ENCODE measurements at regions not wholly inside any gene's neighbourhood (a gene's known extent, or its start where the extent isn't known, plus 50 kb on each side); places are given as distances from the start of the nearest gene placed in this dataset.

GRCh38 chr12:23098517-23098916 is 473.5 kb downstream of the ETNK1 start:
- no peak for TF ChIP-seq CTCF (IDR thresholded peaks at IDR 0.05; ENCODE audit: borderline replicate concordance, insufficient read depth, low read depth, low read length)
- no peak overlapping the region for H3K4me3 ChIP-seq (ENCODE audit: low read depth, low read length)

- TF ChIP-seq CTCF (IDR thresholded peaks at IDR 0.05; ENCODE audit: borderline replicate concordance, insufficient read depth, low read depth, low read length), result no peak
- no peak overlapping the region for H3K4me3 ChIP-seq (ENCODE audit: low read depth, low read length)
Measured at GRCh38 chr12:23099104-23099503, 474.1 kb downstream of the ETNK1 start.

- H3K4me3 ChIP-seq (ENCODE audit: low read depth, low read length), result no peak overlapping the region
Measured at GRCh38 chr12:23099604-23100003, 474.6 kb downstream of the ETNK1 start.

GRCh38 chr12:23108957-23109356 is 484.0 kb downstream of the ETNK1 start:
- no peak for TF ChIP-seq CTCF (IDR thresholded peaks at IDR 0.05; ENCODE audit: borderline replicate concordance, insufficient read depth, low read depth, low read length)

More at GRCh38 chr12:23099604-23100003, 474.6 kb downstream of the ETNK1 start:
- no peak for TF ChIP-seq CTCF (IDR thresholded peaks at IDR 0.05; ENCODE audit: borderline replicate concordance, insufficient read depth, low read depth, low read length)

GRCh38 chr12:23113781-23114180 is 488.8 kb downstream of the ETNK1 start:
- H3K4me3 ChIP-seq (ENCODE audit: low read depth, low read length), result no peak overlapping the region
- TF ChIP-seq CTCF (IDR thresholded peaks at IDR 0.05; ENCODE audit: borderline replicate concordance, insufficient read depth, low read depth, low read length), result no peak

More at GRCh38 chr12:23108957-23109356, 484.0 kb downstream of the ETNK1 start:
- H3K4me3 ChIP-seq (ENCODE audit: low read depth, low read length), result no peak overlapping the region

- TF ChIP-seq CTCF (IDR thresholded peaks at IDR 0.05; ENCODE audit: borderline replicate concordance, insufficient read depth, low read depth, low read length), result no peak
Measured at GRCh38 chr12:23115984-23116383, 491.0 kb downstream of the ETNK1 start.

GRCh38 chr12:23126794-23127193 is 501.8 kb downstream of the ETNK1 start:
- no peak for TF ChIP-seq CTCF (IDR thresholded peaks at IDR 0.05; ENCODE audit: borderline replicate concordance, insufficient read depth, low read depth, low read length)
- H3K4me3 ChIP-seq (ENCODE audit: low read depth, low read length), result no peak overlapping the region

More at GRCh38 chr12:23115984-23116383, 491.0 kb downstream of the ETNK1 start:
- no peak overlapping the region for H3K4me3 ChIP-seq (ENCODE audit: low read depth, low read length)
